NCI-H128 (cell line): ENCODE measurements at regions not wholly inside any gene's neighbourhood (a gene's known extent, or its start where the extent isn't known, plus 50 kb on each side); places are given as distances from the start of the nearest gene placed in this dataset.

Experiments
- DNase-seq: peaks from one replicate; lab custom pipeline; 2025; ENCODE audit not compliant: unreplicated experiment; lab: John Stamatoyannopoulos, UW

GRCh38 chr15:47412802-47413201, 304.5 kb upstream of the SEMA6D start:
- no peak for DNase-seq

- DNase-seq = no peak
These were observed 303.1 kb upstream of the SEMA6D start for GRCh38 chr15:47414207-47414606.

- DNase-seq = no peak
These were observed 301.8 kb upstream of the SEMA6D start for GRCh38 chr15:47415539-47415971.

DNA sequence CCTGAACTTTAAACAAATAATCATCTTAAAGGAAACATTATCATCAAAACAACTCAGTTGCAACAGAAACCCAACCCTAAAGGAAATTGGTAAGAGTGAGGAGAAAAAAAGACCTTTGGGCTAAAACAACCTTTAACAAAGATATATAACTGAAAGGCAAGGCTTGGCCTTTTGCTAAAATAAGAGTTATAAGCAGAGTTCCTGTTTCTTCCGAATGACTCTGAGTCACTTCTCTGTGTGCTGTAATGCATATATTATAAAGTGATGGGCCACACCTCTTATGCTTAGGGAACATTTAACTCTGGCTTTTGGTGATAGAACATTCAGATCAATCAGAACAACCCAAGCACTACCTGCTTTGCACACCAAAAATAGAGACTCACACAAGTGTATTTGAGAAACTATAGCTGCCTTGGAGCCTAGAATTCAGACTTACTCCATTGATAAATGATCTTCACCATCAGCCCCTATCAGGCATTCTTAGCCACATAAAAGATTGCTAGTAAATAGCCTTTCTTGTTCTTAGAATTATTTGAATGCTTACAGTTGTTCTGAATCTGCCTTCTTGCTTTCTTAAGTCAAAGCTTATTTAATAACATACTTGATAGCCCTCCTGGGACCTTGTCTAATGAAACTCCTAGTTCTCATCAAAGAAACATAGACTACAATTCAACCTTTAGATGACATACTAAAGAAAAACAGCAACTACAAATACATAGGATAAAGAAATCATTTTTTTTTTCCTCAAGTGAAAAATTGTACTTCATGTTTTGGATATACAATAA, 294.2 kb upstream of the SEMA6D start:
- DNase-seq = no peak

DNA sequence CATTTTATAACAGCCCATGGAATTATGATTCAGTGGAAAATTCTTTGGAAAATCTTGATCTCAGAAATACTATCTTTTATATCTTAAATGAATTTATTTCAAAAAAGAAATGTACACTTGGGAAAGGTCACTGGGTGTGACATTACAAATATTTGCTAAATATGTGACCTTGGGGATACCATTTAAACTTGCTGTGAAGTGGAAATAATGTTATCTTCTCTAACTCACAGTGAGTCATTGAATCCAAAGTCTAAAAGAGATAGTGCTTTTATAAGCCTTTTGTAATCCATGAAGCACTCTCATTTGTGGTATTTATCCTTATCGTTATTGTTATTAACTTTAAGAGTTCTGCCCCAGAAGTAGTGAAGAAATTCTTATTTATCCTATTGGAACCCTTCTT, 289.8 kb upstream of the SEMA6D start:
- DNase-seq = no peak

DNA sequence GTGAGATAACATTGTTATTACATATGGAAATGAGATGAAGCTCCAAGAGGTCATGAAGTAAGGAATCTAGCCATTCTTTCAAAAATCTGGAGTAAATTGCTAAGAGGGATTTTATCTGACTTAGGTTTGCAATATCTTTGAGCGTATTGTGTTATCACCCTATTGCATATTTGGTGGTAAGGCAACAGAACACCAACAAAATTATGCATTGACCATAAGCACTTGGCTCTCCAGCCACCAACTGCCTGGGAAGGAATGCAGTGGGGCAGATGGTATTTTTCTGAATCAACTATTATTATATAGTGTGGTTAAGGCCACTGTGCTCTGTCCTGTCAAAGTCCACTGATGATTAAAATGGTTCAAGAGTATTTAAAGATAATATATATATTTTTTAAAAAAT, 287.9 kb upstream of the SEMA6D start:
- no peak for DNase-seq

GRCh38 chr15:47431501-47431900, 285.8 kb upstream of the SEMA6D start:
- DNase-seq = no peak

DNA sequence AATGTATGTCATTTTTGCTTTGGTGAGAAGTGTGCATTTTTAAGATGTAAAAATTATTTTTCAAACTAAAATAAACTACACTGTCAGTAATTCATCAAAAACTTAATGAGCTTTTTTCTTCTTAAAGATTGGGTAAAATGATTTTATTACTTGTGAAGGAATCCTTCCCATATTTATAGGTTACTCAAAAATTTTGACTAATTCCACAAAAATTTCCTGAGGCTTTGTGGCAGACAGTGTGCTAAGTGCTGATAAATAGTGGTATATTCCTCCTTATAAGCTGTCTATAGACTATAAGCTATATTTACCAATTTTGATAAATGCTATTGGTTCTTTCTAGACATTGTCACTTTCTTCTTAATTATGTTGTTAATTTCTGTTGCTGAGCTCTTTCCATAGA, 284.5 kb upstream of the SEMA6D start:
- DNase-seq = no peak

GRCh38 chr15:47434596-47434995, 282.7 kb upstream of the SEMA6D start:
- no peak for DNase-seq

GRCh38 chr15:47437491-47437890, 279.8 kb upstream of the SEMA6D start:
- no peak for DNase-seq

DNA sequence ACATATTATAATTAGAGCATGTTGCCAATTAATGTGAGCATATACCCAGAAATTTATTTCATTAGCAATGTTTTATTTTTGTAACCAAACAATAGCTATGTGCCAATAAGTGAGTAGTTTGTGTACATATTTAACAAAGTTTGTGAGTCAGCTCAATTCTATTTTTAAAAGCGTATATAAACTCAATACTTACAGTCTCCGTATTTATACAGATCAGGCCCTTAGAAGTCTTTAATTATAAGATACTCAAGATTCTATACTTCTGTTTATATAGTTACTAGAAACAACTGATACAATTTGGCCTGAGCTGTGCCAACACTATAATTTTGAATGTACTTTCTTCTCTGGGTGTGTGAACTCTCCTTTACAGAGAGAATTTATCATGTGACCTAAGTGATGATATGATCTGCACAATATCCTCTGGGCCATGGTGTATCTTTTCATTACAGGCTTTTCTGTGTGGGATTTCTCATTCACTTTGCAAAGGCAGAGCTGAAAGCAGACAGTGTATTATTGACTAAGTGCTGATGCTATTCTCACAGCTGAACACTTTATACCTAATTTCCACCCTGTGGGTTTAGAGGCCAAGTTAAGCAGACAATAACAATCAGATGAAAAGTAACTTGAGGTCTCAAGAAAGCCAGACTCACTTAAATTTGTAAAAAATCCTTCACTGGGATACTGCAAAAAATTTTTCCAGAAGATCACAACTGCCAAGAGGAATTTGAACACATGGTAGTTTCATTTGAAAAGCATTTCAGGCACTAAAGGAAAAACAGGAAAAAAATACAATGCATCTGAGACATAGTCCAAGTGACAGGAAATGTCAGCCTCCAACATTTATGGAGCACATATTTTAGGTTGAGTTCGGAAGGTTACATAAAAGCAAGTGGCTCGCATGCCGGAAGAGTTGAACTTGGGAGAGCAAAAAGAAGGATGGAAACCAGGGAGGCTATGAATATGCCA, 277.9 kb upstream of the SEMA6D start:
- no peak for DNase-seq

DNA sequence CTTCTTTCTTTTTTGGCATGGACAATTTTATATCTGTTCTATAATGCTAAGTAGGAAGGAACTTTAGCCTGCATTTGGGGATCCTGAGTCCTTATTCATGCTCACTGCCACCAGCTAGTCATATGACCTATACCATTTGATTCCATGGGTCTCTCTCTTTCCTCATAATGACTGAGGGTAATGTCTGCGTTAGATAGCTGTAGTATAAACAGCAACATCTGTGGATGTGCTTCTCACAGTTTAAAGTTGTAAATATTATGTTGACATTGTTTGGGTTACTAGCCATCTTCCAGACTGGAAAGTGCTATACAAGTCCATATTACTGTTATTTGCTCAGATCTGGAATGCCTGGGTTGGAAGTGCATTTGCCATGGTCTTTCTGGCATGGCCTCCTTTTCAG, 274.9 kb upstream of the SEMA6D start:
- DNase-seq = no peak

- DNase-seq = no peak
These were observed 273.5 kb upstream of the SEMA6D start for GRCh38 chr15:47443839-47444238.

DNA sequence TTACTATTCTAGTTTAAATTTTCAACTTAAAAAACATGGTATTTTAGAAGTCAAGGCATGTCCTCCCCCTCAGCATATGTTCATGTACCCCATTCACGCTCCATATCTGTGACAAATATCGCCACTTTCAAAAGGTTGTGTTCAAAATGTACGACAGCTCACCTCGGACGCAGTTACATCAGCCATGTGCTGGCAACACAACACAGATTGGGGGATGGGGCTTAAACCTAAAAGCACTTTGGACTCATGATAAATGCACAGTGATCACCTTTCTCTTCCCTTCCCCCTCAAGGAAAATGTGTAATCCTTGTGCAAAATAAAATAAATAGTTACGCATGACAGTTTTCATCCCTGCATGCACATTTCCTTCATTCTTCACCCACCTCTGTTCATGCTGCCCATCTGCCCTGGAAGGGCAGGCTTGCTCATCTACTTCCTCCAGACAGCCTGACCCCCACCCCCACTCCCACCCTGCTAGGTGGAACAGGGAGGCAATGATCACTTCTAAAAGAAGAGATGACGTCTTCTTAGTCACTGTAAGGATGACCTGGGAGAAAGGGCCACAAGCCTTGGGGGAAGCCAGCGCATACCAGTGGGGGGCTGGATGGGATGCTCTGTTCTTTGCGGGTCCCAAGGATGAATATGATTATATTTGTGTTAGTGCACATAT, 271.4 kb upstream of the SEMA6D start:
- no peak for DNase-seq

DNA sequence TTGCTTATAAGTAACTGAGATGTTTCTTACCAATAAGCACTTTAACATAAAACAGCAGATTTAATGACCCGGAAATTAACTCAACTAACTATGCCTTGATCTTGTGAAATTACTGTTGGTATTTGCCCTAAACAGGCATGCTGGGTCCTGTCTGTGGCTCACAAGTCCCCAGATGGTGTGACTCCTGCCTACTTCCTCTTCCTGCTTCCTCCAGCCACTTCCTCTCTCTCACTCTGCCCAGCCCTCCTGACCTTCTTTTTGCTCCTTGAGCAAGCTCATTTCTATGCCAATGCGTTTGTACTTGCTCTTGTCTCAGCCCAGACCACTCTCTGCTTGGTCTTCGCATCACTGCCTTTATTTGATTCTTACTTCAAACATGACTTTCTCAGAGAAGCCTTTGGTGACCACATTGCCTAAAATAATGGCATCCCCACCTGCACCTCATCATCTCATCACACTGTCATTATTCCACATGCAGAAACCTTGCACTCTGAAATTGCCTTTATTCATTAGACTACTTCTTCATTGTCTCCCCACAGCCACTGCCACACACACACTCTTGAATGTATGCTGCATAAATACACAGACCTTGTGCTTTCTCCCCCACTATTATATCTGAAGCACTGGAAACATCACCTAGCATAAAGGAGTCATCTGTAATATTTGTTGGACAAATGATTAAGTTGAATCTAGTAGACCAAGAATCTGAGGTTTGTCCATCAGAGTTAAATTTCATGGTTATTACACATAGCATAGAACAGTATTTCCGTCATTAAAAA, 256.3 kb upstream of the SEMA6D start:
- no peak for DNase-seq

GRCh38 chr15:47461652-47462141, 255.6 kb upstream of the SEMA6D start:
- DNase-seq = no peak

DNA sequence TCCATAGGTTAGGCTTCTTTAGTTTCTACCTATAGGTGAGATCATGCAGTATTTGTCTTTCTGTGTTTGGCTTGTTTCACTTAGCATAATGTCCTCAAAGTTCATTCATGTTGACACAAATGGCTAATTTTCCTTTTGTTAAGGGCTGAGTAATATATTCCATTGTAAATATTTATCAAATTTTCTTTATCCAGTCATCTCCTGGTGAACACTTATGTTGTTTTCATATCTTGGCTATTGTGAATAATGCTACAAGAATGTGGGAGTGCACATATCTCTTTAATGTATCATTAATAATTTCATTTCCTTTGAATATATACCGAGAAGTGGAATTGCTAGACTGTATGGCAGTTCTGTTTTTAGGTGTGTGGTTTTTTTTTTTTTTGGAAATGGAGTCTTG, 250.9 kb upstream of the SEMA6D start:
- DNase-seq = no peak

DNA sequence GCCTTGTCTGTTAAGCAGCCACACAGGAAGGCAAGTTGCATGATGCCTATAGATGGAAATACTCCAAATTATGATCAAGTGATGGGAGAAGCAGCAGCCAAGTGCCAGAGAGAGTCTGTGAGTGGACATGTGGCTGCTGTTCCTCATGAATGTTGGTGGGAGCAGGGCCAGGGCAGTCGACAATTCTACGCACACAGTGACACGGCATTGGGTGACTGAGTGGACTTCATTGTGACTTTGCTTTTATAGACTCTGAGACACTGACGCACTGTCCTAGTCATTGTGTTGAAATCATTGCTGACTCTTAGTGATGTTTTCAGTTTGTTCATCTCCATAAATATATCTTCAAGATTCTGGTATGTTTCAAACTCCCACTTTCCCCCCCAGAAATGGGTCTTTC, 246.3 kb upstream of the SEMA6D start:
- DNase-seq = no peak

- no peak for DNase-seq
These were observed 244.1 kb upstream of the SEMA6D start for GRCh38 chr15:47473106-47473725.

GRCh38 chr15:47473832-47474231, 243.5 kb upstream of the SEMA6D start:
- DNase-seq = no peak
